HG02610 (cell line): ENCODE measurements at regions not wholly inside any gene's neighbourhood (a gene's known extent, or its start where the extent isn't known, plus 50 kb on each side); places are given as distances from the start of the nearest gene placed in this dataset.
"Not testable (repeated sequence)": the region's sequence is repeated elsewhere in the genome, so short reads cannot be mapped to it uniquely, and the experiment has no call there.

ENCODE experiments used
- ATAC-seq: cut with Tn5 transposase; IDR thresholded peaks from one replicate; pipeline ENCODE4 v1.9.1; 2021; ENCODE audit warnings: mild to moderate bottlenecking, moderate library complexity; ENCODE audit not compliant: unreplicated experiment

GRCh38 chr4:189129044-189129694 lies 811.5 kb upstream of the FRG1 start:
- no peak for ATAC-seq

DNA sequence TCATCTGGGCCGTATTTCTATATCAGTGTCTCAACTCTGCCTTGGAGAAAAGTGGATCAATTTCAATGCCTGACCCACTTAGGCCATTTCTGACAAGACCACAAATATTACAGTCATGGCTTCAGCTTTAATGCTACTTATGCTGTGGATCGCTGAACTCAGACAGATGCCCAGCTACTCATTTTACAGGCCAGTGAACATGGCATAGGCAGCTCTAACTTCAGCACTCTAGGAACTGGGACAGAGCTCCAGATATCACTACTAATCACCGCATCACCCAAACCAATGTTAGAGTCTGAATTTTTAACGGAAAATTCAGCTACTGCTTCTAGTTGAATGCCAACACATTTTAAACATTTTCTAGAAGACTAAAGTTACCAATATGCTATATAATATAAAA lies 809.6 kb upstream of the FRG1 start:
- ATAC-seq, result no peak

DNA sequence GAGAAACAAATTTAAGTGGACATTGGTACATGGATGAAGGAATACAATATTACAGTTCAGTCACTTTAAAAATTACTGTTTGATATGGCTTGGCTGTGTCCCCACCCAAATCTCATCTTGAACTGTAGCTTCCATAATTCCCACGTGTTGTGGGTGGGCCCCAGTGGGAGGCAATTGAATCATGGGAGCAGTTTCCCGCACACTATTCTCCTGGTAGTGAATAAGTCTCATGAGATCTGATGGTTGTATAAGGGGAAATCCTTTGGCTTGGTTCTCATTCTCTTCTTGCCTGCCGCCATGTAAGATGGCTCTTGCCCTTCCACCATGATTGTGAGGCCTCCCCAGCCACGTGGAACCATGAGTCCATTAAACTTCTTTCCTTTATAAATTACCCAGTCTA lies 804.2 kb upstream of the FRG1 start:
- ATAC-seq, result no peak

DNA sequence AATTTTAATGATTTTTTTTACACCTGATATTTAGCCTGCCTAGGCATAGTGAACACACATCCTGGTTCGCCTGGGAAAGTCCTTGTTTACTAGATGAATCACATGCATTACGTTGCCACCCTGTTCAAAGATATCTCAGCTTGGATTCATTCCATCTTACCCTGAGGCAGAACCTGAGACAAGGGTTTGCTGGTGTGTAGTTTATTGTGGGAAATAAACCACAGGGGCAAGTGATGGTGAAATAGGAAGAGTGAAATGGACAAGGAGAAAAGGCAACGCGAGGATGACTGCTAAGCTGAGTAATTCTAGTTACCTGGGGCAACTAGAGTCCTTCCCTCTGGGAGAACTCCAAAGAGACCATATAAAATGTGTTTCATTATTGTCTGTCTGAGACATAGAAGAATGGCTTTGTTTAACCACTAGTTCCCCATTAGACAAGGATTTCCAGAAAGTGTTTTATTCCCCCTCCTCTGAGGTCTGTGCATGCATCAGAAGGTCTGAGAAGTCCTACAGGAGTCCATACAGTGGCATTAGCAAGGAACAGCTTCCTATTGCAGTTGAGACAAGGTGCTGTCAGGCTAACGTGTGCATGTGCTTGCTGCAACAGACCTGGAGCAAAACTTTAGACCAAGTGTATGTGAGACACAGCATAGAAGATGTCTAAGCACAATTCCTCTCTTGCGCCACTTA lies 797.3 kb upstream of the FRG1 start:
- ATAC-seq, result no peak

GRCh38 chr4:189147005-189147929 lies 793.4 kb upstream of the FRG1 start:
- ATAC-seq, result no peak

DNA sequence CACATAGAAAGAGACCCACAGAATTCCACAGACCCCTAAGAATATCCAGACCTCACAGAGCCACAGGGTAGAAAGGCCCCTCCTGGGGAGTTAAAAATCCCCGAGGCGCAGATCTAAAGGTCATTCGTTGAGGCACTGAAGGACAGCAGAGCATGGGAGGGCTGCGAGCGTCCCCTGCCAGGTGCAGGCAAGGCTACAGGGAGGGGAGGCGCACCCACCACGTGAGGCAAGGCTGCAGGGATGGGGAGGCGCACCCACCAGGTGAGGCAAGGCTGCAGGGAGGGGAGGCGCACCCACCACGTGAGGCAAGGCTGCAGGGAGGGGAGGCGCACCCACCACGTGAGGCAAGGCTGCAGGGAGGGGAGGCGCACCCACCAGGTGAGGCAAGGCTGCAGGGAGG lies 785.6 kb upstream of the FRG1 start:
- not testable (repeated sequence) for ATAC-seq

- ATAC-seq, result no peak
Measured at GRCh38 chr4:189162073-189162789, 778.4 kb upstream of the FRG1 start.

GRCh38 chr4:189162888-189163287 lies 777.8 kb upstream of the FRG1 start:
- ATAC-seq, result no peak

DNA sequence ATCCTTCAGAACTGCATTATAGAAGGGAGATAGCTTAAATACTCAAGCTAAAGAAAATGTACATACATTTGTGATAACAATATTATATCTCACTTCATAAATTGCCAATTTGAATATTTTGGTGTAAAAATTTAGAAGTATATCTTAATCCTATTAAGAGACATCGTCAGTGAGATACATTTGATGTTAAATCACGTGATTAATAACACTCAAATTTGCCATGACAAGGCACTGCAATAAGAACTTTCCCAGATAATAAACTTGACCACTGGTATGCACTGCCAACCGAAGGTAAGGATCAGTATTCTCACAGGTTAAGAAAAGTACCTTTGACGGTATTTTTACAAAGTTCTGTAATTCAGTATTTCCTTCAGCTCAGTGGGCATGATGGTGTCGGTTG lies 764.7 kb upstream of the FRG1 start:
- ATAC-seq, result no peak

DNA sequence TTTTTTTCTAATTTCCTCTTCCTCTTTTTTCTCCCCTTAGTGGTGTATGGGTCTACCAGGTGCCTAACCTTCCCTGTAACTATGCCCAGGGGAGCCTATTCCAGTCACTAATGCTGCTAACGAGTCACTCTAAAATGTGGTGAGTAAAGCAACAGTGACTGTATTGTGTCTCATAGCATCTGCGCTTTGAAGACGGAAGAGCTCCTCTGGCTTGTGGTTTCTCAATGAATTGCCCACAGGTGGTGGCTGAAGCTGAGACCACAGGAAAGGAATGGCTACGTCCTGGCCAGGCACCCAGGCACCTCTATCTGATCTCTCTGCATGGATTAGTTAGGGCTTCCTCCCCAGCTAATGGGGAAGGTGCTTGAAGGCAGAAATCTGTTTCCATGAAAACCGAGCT lies 763.5 kb upstream of the FRG1 start:
- ATAC-seq, result no peak

- ATAC-seq, result no peak
Measured at GRCh38 chr4:189178125-189178746, 762.4 kb upstream of the FRG1 start.

- ATAC-seq, result no peak
Measured at GRCh38 chr4:189185810-189186432, 754.8 kb upstream of the FRG1 start.

DNA sequence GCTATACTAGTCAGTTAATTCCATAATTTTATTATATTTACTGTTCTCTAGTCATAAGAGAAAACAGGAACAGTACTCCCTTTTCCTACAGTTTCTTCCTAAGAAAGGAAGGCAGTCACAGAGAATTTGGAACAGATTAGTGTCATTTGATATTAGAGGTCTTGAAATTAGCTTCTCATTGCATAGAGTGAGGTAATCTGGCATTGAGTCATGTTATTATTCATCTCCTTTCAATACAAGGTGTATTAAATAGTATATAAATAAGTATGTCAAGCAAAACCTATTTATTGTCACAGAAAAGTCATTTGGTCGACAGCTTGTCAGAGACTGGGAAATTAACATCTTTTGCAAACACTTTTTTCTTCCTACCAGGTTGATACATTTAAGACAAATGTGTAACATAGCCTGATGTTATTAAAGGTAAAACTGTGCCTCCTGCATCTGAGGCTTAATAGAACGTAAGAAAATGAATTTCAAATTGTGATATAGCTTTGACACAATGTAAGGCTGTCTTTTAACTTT lies 753.1 kb upstream of the FRG1 start:
- ATAC-seq, result no peak

DNA sequence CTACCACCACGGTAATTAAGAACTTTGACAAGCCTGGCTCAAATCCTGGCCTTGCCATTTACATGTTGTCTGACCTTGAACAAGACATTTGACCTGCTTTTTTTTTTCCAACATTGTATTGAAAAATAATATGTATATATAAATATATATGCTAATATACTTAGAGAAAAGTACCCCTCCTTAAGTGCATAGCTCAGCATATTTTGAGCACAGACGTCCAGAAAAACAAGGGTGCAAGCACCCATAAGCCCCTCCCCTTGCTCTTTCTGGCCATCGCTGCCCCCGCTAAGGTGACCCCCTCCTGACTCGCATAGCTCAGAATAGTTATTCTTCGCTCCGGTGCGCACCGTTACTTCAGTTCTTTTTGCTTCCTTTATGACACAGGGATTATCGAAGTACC lies 742.0 kb upstream of the FRG1 start:
- ATAC-seq, result no peak

- no peak for ATAC-seq
Measured at GRCh38 chr4:189200353-189200752, 740.3 kb upstream of the FRG1 start.

- peak; percentile 83 for ATAC-seq
Measured at GRCh38 chr4:189202182-189202868, 738.3 kb upstream of the FRG1 start.

DNA sequence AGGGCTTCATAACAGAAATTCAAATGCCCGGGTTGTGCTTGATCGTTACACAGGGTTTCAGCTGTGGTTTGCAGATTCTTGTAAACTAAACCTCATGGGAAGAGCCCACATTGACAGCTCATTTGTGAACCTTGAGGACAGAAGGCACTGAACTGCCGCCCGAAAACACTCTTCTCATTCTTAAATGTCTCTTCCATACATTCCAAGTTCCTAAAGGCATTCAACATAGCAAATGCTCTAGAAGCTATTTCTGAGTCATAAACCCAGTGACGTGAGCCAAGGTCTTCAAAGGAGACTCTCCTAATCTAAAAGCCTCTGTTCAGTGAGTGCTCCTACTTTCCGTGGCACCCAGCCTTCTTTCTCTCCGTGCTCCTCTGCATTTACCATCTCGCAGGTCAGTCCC lies 737.8 kb upstream of the FRG1 start:
- no peak for ATAC-seq

GRCh38 chr4:189204616-189205015 lies 736.1 kb upstream of the FRG1 start:
- ATAC-seq, result no peak

GRCh38 chr4:189206953-189207352 lies 733.7 kb upstream of the FRG1 start:
- no peak for ATAC-seq
